GM12892 (cell line): ENCODE measurements at regions not wholly inside any gene's neighbourhood (a gene's known extent, or its start where the extent isn't known, plus 50 kb on each side); places are given as distances from the start of the nearest gene placed in this dataset.

Source experiments
- DNase-seq: peaks from one replicate; pipeline ENCODE4 v3.0.0; 2011; ENCODE audit not compliant: insufficient read length
- FAIRE-seq: peaks from 2 replicates; lab custom pipeline; 2011; peaks lifted over from hg19 to GRCh38; lab: Jason Lieb, UNC
- POLR2A ChIP-seq: IDR thresholded peaks from 2 replicates; pipeline ENCODE4 v1.6.1; 2011; ENCODE audit warnings: low read depth, low read length, control low read depth
- POLR2AphosphoS5 ChIP-seq: IDR thresholded peaks from 2 replicates; pipeline ENCODE4 v1.6.1; 2011; ENCODE audit warnings: low read depth, low read length, control low read depth
- TAF1 ChIP-seq: IDR thresholded peaks from 2 replicates; pipeline ENCODE4 v1.6.1; 2011; ENCODE audit warnings: low read depth, mild to moderate bottlenecking, control low read depth, low read length, borderline replicate concordance

DNA sequence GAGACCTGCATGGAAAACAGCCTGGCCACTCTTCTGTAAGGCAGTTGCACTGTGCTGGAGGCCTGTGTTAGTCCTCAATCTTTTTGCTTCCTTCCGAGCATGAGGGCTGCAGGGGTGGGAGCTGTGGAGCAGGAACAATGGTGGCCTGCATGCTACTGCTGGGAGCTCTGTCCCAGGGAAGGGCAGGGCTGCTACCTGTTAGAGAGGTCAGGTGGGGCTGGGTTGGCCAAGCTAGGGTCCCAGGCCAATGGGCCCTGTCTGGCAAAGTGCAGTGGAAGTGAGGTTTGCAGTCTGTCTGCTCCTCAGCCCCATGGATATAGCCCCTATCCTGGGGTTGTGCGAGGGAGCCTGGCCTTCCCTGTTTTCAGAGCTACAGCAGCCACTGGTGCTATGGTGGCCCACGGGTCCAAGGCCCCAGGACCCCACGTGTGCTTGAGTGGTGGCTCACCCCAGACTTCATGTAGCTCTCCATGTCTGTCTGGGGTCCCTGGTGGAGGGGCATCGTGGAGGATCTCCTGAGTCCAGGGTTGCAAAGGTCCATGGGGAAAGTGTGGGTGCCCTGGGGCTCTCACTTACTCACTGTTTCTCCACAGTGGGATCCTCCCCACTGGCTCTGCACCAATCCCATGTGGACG, 1212.6 kb upstream of the NXPH2 start:
- DNase-seq (no peak), FAIRE-seq (no peak)
- TF ChIP-seq POLR2AphosphoS5 (no peak), POLR2A (no peak), TAF1 (no peak)

DNA sequence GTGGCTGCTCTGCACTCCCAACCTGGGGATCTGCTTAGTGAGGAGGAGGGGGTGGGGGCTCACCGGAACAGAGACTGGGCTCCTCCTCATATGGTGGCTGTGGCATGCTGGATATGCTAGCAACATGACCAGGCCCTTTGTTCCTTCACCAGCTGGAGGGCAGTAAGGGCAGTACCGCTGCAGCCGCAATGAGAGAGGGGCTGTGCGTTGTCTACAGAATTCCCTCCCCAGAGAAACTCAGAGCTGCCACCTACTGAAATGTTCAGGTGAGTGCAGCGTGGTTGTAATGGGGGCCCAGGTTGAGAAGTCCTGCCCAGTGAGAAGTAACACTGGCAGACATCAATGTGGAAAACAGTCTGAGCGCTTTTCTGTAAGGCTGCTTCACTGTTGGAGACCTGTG, 1211.9 kb upstream of the NXPH2 start:
- no peak for DNase-seq
- TF ChIP-seq POLR2A, result no peak
- TF ChIP-seq TAF1, result no peak
- TF ChIP-seq POLR2AphosphoS5, result no peak
- no peak for FAIRE-seq

DNA sequence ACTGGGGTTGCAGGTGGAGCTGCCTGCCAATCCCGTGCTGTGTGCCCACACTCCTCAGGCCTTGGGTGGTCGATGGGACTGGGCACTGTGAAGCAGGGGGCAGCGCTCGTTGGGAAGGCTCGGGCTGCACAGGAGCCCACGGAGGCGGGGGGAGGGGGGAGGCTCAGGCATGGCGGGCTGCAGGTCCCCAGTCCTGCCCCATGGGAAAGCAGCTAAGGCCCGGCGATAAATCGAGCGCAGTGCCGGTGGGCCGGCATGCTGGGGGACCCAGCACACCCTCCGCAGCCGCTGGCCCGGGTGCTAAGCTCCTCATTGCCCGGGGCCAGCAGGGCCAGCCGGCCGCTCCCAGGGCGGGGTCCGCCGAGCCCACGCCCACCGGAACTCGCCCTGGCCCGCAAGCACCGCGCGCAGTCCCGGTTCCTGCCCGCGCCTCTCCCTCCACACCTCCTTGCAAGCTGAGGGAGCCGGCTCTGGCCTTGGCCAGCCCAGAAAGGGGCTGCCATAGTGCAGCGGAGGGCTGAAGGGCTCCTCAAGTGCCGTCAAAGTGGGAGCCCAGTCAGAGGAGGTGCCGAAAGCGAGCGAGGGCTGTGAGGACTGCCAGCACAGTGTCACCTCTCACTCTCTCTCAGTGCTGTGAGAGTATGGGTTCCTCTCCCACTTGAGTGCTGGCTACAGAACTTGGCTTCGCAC, 1210.6 kb upstream of the NXPH2 start:
- FAIRE-seq, result no peak
- no peak for TF ChIP-seq POLR2AphosphoS5
- no peak for TF ChIP-seq TAF1
- no peak for TF ChIP-seq POLR2A
- DNase-seq, result no peak

DNA sequence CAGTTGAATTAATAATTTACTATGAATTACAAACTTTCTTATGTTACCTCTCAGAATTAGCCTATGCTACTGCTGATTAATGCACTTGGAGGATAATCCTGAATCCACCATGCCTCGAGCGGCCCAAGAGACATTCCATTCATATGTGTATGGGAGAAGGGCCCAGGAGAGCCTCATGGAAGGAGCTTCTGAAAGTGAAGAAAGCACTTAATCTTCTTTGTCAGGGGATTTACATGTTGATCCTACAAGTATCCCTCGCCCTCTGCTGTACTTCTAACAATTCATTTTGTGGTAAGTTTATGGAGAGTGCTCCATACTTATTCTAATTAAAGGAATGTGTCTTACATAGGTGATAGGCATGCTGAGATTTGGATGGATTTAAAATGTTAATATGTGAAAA, 1189.1 kb upstream of the NXPH2 start:
- DNase-seq (no peak), FAIRE-seq (no peak)
- no peak for TF ChIP-seq TAF1
- no peak for TF ChIP-seq POLR2A
- no peak for TF ChIP-seq POLR2AphosphoS5

DNA sequence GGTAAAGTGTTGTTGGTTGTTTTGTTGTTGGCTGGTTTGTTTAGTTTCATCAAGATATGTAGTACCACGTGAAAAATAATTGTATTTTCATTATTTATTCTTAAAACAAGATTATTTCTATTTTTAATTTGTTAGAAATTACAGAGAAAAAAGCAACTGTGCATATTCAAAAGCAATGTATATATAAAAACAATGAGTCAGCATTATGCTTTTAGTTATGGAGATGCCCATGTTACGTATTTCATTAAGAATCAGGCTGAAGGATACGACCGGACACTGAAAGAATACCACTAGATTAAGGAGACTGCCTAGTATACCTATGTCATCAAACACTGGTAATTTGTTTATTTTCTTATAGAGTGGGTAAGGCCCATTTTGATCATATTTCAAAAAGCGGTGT, 1188.4 kb upstream of the NXPH2 start:
- FAIRE-seq, result no peak

DNA sequence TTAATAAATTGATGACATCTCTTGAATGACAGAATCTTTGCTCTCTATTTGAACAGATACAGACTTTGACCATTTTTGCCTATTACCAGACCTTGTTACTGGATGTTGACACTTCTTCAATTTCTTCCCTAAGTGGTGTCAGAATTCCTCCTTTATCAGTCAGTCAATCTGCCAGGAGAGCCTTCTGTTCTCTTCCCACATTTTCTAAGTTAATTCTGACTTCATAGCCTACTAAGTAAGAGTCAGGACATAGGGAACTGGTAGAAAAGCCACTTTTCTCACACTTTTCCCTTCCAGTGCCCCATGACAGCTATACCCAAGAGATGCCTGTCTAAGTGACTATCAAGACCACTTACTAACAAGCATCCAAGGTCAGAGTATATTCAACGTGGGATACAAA, 1187.5 kb upstream of the NXPH2 start:
- DNase-seq (no peak), FAIRE-seq (no peak)
- TF ChIP-seq TAF1 (no peak), POLR2A (no peak), POLR2AphosphoS5 (no peak)

More for the DNA sequence above, 1188.4 kb upstream of the NXPH2 start:
- DNase-seq, result no peak
- no peak for TF ChIP-seq POLR2A
- no peak for TF ChIP-seq TAF1
- no peak for TF ChIP-seq POLR2AphosphoS5

- FAIRE-seq (no peak), DNase-seq (no peak)
- TF ChIP-seq POLR2A (no peak), POLR2AphosphoS5 (no peak), TAF1 (no peak)
Measured at GRCh38 chr2:139964721-139965440, 1184.7 kb upstream of the NXPH2 start.

- no peak for FAIRE-seq
- TF ChIP-seq POLR2A (no peak), TAF1 (no peak), POLR2AphosphoS5 (no peak)
- no peak for DNase-seq
Measured at GRCh38 chr2:139963863-139964355, 1183.7 kb upstream of the NXPH2 start.

GRCh38 chr2:139949242-139949972, 1169.2 kb upstream of the NXPH2 start:
- DNase-seq, result no peak
- FAIRE-seq, result no peak

DNA sequence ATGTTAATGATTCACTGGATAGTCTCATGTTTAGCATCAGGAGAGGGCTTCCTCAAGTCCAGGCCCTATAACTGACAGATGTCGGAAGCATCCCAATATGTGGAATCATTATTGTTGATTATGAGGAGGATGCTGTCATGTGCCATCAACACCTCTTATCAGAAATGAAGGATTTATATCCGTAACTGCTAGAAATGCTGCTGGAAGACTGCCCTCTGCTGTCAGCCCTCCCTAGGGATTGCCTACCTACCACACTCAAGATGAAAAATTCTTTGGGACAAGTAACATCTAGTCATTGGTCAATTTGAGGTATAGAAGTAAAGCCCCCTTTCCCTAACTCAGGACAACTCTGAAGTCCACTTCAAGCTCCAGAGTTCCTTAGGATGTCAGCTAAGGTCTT, 1166.5 kb upstream of the NXPH2 start:
- TF ChIP-seq POLR2AphosphoS5, result no peak
- no peak for DNase-seq
- FAIRE-seq, result no peak

More at GRCh38 chr2:139949242-139949972, 1169.2 kb upstream of the NXPH2 start:
- TF ChIP-seq TAF1, result no peak

GRCh38 chr2:139940686-139941085, 1160.5 kb upstream of the NXPH2 start:
- TF ChIP-seq POLR2A (no peak), POLR2AphosphoS5 (no peak), TAF1 (no peak)
- no peak for DNase-seq
- FAIRE-seq, result no peak

GRCh38 chr2:139925903-139926302, 1145.7 kb upstream of the NXPH2 start:
- TF ChIP-seq TAF1 (no peak), POLR2AphosphoS5 (no peak), POLR2A (no peak)
- FAIRE-seq, result no peak
- DNase-seq, result no peak
